Astrocyte (in vitro differentiated cells and primary cell): ENCODE measurements at regions not wholly inside any gene's neighbourhood (a gene's known extent, or its start where the extent isn't known, plus 50 kb on each side); places are given as distances from the start of the nearest gene placed in this dataset.

ENCODE experiments used
- DNase-seq: peaks from one replicate; pipeline ENCODE4 v3.0.0-alpha.2; 2010; ENCODE audit warnings: low read depth
- FAIRE-seq: peaks from 2 replicates; lab custom pipeline; 2011; peaks lifted over from hg19 to GRCh38; lab: Jason Lieb, UNC
- H2AFZ ChIP-seq: 2 replicates; pipeline ENCODE4 v1.6.0; 2012; ENCODE audit warnings: low read depth, low read length, inconsistent platforms
- H3K27ac ChIP-seq: 2 replicates; pipeline ENCODE4 v1.5.1; 2011; ENCODE audit warnings: low read depth, low read length, inconsistent platforms
- H3K27me3 ChIP-seq: 2 replicates; pipeline ENCODE4 v1.6.0; 2011; ENCODE audit warnings: low read length, inconsistent platforms; ENCODE audit not compliant: insufficient read depth
- H3K36me3 ChIP-seq: 2 replicates; pipeline ENCODE4 v1.5.1; 2011; ENCODE audit warnings: low read length, inconsistent platforms; ENCODE audit not compliant: insufficient read depth
- H3K4me1 ChIP-seq: 2 replicates; pipeline ENCODE4 v1.5.1; 2011; ENCODE audit warnings: low read length, inconsistent platforms; ENCODE audit not compliant: insufficient read depth
- H3K4me2 ChIP-seq: 2 replicates; pipeline ENCODE4 v1.6.0; 2012; ENCODE audit warnings: low read length, inconsistent platforms
- H3K4me3 ChIP-seq: 2 replicates; pipeline ENCODE4 v1.5.1; 2011; ENCODE audit warnings: low read depth, mild to moderate bottlenecking, low read length, inconsistent platforms; ENCODE audit not compliant: insufficient read depth
- H3K79me2 ChIP-seq: 2 replicates; pipeline ENCODE4 v1.6.0; 2012; ENCODE audit warnings: mild to moderate bottlenecking, low read length, inconsistent platforms; ENCODE audit not compliant: insufficient read depth
- H3K9ac ChIP-seq: 2 replicates; pipeline ENCODE4 v1.6.0; 2012; ENCODE audit warnings: mild to moderate bottlenecking, low read length, inconsistent platforms
- H3K9me3 ChIP-seq: 2 replicates; pipeline ENCODE4 v1.5.1; 2012; ENCODE audit warnings: low read depth, mild to moderate bottlenecking, low read length, inconsistent platforms; ENCODE audit not compliant: insufficient read depth
- H4K20me1 ChIP-seq: 2 replicates; pipeline ENCODE4 v1.6.0; 2012; ENCODE audit warnings: low read length, inconsistent platforms; ENCODE audit not compliant: insufficient read depth
- H3K27ac Mint-ChIP-seq: one replicate; pipeline ENCODE4 v1.8.0; 2021; ENCODE audit warnings: mild to moderate bottlenecking, mixed read lengths; ENCODE audit not compliant: unreplicated experiment
- H3K27me3 Mint-ChIP-seq: one replicate; pipeline ENCODE4 v1.8.0; 2021; ENCODE audit warnings: low read depth, mixed read lengths; ENCODE audit not compliant: unreplicated experiment
- H3K36me3 Mint-ChIP-seq: one replicate; pipeline ENCODE4 v1.8.0; 2021; ENCODE audit warnings: low read depth, mixed read lengths; ENCODE audit not compliant: unreplicated experiment
- H3K4me1 Mint-ChIP-seq: one replicate; pipeline ENCODE4 v1.8.0; 2021; ENCODE audit warnings: low read depth, mixed read lengths; ENCODE audit not compliant: unreplicated experiment
- H3K4me3 Mint-ChIP-seq: one replicate; pipeline ENCODE4 v1.8.0; 2021; ENCODE audit warnings: mild to moderate bottlenecking, moderate library complexity, mixed read lengths; ENCODE audit not compliant: unreplicated experiment
- H3K9me3 Mint-ChIP-seq: one replicate; pipeline ENCODE4 v1.8.0; 2021; ENCODE audit warnings: mild to moderate bottlenecking, mixed read lengths; ENCODE audit not compliant: unreplicated experiment
- EZH2 ChIP-seq: IDR thresholded peaks from 2 replicates; pipeline ENCODE4 v1.6.1; 2012; ENCODE audit warnings: mild to moderate bottlenecking, low read length, inconsistent platforms; ENCODE audit not compliant: insufficient read depth
- TF ChIP-seq, protein P1 (sequence below): IDR thresholded peaks from 2 replicates; pipeline ENCODE4 v1.5.1; 2011; ENCODE audit warnings: low read depth, mild to moderate bottlenecking, inconsistent platforms, low read length, moderate library complexity; ENCODE audit not compliant: insufficient read depth

GRCh38 chr12:47321436-47321835 lies 241.7 kb upstream of the AMIGO2 start:
- Histone ChIP-seq H2AFZ (no peak overlapping the region), H3K9ac (no peak overlapping the region), H3K9me3 (no peaks in the 10 kb centered on the region), H3K36me3 (no peaks in the 10 kb centered on the region), H3K4me2 (no peak overlapping the region), H3K79me2 (no peaks in the 10 kb centered on the region), H3K4me3 (no peak overlapping the region), H3K4me1 (no peaks in the 10 kb centered on the region), H4K20me1 (no peaks in the 10 kb centered on the region), H3K27ac (no peak overlapping the region), H3K27me3 (no peaks in the 10 kb centered on the region)
- TF ChIP-seq EZH2, result no peak
- TF ChIP-seq, protein P1, sequence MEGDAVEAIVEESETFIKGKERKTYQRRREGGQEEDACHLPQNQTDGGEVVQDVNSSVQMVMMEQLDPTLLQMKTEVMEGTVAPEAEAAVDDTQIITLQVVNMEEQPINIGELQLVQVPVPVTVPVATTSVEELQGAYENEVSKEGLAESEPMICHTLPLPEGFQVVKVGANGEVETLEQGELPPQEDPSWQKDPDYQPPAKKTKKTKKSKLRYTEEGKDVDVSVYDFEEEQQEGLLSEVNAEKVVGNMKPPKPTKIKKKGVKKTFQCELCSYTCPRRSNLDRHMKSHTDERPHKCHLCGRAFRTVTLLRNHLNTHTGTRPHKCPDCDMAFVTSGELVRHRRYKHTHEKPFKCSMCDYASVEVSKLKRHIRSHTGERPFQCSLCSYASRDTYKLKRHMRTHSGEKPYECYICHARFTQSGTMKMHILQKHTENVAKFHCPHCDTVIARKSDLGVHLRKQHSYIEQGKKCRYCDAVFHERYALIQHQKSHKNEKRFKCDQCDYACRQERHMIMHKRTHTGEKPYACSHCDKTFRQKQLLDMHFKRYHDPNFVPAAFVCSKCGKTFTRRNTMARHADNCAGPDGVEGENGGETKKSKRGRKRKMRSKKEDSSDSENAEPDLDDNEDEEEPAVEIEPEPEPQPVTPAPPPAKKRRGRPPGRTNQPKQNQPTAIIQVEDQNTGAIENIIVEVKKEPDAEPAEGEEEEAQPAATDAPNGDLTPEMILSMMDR, result no peak
- no peaks in the 10 kb centered on the region for H3K27me3 Mint-ChIP-seq
- no peaks in the 10 kb centered on the region for H3K9me3 Mint-ChIP-seq
- H3K4me1 Mint-ChIP-seq, result no peaks in the 10 kb centered on the region
- H3K36me3 Mint-ChIP-seq, result no peaks in the 10 kb centered on the region
- DNase-seq (no peak), FAIRE-seq (no peak)
- H3K4me3 Mint-ChIP-seq, result no peak overlapping the region
- H3K27ac Mint-ChIP-seq, result no peak overlapping the region

- TF ChIP-seq, protein P1, result no peak
- no peak for TF ChIP-seq EZH2
- H3K36me3 ChIP-seq, result no peaks in the 10 kb centered on the region
- no peaks in the 10 kb centered on the region for H3K4me1 ChIP-seq
- no peaks in the 10 kb centered on the region for H3K79me2 ChIP-seq
- no peak overlapping the region for H3K4me3 Mint-ChIP-seq
- H4K20me1 ChIP-seq, result no peaks in the 10 kb centered on the region
- H3K4me3 ChIP-seq, result no peak overlapping the region
- no peak overlapping the region for H2AFZ ChIP-seq
- H3K36me3 Mint-ChIP-seq, result no peaks in the 10 kb centered on the region
- FAIRE-seq, result no peak
- no peak overlapping the region for H3K9ac ChIP-seq
- no peaks in the 10 kb centered on the region for H3K4me1 Mint-ChIP-seq
- H3K9me3 Mint-ChIP-seq, result no peaks in the 10 kb centered on the region
- H3K27ac Mint-ChIP-seq, result no peak overlapping the region
- H3K9me3 ChIP-seq, result no peaks in the 10 kb centered on the region
- no peak overlapping the region for H3K27ac ChIP-seq
- no peak for DNase-seq
- no peaks in the 10 kb centered on the region for H3K27me3 Mint-ChIP-seq
- H3K27me3 ChIP-seq, result no peaks in the 10 kb centered on the region
- no peak overlapping the region for H3K4me2 ChIP-seq
Measured at GRCh38 chr12:47319746-47320145, 240.0 kb upstream of the AMIGO2 start.

DNA sequence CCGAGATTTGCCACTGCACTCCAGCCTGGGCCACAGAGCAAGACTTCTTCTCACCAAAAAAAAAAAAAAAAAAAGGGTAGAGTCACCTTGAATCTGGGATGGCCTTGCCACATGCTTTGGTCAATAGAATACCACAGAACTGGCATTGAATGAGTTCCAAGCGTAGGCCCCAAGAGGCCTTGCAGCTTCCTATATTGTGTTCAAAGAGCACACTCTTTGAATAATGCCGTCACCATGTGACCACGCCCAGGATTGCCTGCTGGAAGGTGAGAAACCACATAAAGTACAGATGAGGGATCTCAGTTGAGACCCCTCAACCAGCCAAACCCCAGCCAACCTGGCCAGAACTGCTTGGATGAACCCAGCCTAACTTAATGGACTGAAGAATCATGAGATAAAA lies 239.2 kb upstream of the AMIGO2 start:
- Histone ChIP-seq H3K27me3 (no peaks in the 10 kb centered on the region), H3K36me3 (no peaks in the 10 kb centered on the region), H3K4me3 (no peak overlapping the region), H3K4me1 (no peaks in the 10 kb centered on the region), H3K4me2 (no peak overlapping the region), H3K79me2 (no peaks in the 10 kb centered on the region), H3K9ac (no peak overlapping the region), H3K9me3 (no peaks in the 10 kb centered on the region), H3K27ac (no peak overlapping the region), H2AFZ (no peak overlapping the region), H4K20me1 (no peaks in the 10 kb centered on the region)
- H3K4me1 Mint-ChIP-seq, result no peaks in the 10 kb centered on the region
- TF ChIP-seq, protein P1, result no peak
- no peak for TF ChIP-seq EZH2
- no peak overlapping the region for H3K27ac Mint-ChIP-seq
- FAIRE-seq, result no peak
- DNase-seq, result no peak
- no peaks in the 10 kb centered on the region for H3K36me3 Mint-ChIP-seq
- H3K27me3 Mint-ChIP-seq, result no peaks in the 10 kb centered on the region
- H3K4me3 Mint-ChIP-seq, result no peak overlapping the region
- no peaks in the 10 kb centered on the region for H3K9me3 Mint-ChIP-seq
